ENCODE measurements at regions not wholly inside any gene's neighbourhood (a gene's known extent, or its start where the extent isn't known, plus 50 kb on each side); places are given as distances from the start of the nearest gene placed in this dataset.

GRCh38 chr12:58071994-58072393 is 130.6 kb downstream of the ATP23 start:
- no peak for TF ChIP-seq CTCF (IDR thresholded peaks at IDR 0.05)
- TF ChIP-seq POLR2A (IDR thresholded peaks at IDR 0.05): no peak
